H1 (cell line): ENCODE measurements at regions not wholly inside any gene's neighbourhood (a gene's known extent, or its start where the extent isn't known, plus 50 kb on each side); places are given as distances from the start of the nearest gene placed in this dataset.

Experiments
- CEBPB ChIP-seq: IDR thresholded peaks from 2 replicates; pipeline ENCODE4 v1.6.1; 2012; ENCODE audit warnings: low read depth, low read length
- EZH2 ChIP-seq: fragments of 200-600 bp; sonication (generic); IDR thresholded peaks from 2 replicates; pipeline ENCODE4 v1.7.1; 2012; ENCODE audit warnings: low read depth, mild to moderate bottlenecking, moderate library complexity, low read length, inconsistent platforms; ENCODE audit not compliant: severe bottlenecking
- NRF1 ChIP-seq: IDR thresholded peaks from 2 replicates; pipeline ENCODE4 v1.6.1; 2011; ENCODE audit warnings: mild to moderate bottlenecking, low read depth, low read length, improper control_type of control experiment
- RFX5 ChIP-seq: IDR thresholded peaks from 2 replicates; pipeline ENCODE4 v1.6.1; 2011; ENCODE audit warnings: low read depth, low read length, improper control_type of control experiment, borderline replicate concordance
- TF ChIP-seq, protein P1 (sequence below), 3 experiments: IDR thresholded peaks; 1 replicate in 2 of 3; 2 replicates in 1 of 3; pipeline versions ENCODE4 v1.5.1 to v1.6.1; 2011; ENCODE audit warnings: low read length in 3 of 3, mild to moderate bottlenecking in 3 of 3, inconsistent platforms in 2 of 3, low read depth in 1 of 3, moderate library complexity in 1 of 3; ENCODE audit not compliant: insufficient read depth in 1 of 3; ENCODE audit errors: control extremely low read depth in 1 of 3

GRCh38 chr2:136402281-136402680 is 284.3 kb upstream of the CXCR4 start:
- TF ChIP-seq, protein P1, sequence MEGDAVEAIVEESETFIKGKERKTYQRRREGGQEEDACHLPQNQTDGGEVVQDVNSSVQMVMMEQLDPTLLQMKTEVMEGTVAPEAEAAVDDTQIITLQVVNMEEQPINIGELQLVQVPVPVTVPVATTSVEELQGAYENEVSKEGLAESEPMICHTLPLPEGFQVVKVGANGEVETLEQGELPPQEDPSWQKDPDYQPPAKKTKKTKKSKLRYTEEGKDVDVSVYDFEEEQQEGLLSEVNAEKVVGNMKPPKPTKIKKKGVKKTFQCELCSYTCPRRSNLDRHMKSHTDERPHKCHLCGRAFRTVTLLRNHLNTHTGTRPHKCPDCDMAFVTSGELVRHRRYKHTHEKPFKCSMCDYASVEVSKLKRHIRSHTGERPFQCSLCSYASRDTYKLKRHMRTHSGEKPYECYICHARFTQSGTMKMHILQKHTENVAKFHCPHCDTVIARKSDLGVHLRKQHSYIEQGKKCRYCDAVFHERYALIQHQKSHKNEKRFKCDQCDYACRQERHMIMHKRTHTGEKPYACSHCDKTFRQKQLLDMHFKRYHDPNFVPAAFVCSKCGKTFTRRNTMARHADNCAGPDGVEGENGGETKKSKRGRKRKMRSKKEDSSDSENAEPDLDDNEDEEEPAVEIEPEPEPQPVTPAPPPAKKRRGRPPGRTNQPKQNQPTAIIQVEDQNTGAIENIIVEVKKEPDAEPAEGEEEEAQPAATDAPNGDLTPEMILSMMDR (IDR thresholded peaks at IDR 0.05; ENCODE audit: control extremely low read depth in 1 of 3, insufficient read depth in 1 of 3, low read depth in 1 of 3, low read length in 3 of 3), result no peak
- TF ChIP-seq CEBPB, result no peak
- TF ChIP-seq NRF1, result no peak
- no peak for TF ChIP-seq RFX5
- no peak for TF ChIP-seq EZH2
